ENCODE measurements at regions not wholly inside any gene's neighbourhood (a gene's known extent, or its start where the extent isn't known, plus 50 kb on each side); places are given as distances from the start of the nearest gene placed in this dataset.

DNA sequence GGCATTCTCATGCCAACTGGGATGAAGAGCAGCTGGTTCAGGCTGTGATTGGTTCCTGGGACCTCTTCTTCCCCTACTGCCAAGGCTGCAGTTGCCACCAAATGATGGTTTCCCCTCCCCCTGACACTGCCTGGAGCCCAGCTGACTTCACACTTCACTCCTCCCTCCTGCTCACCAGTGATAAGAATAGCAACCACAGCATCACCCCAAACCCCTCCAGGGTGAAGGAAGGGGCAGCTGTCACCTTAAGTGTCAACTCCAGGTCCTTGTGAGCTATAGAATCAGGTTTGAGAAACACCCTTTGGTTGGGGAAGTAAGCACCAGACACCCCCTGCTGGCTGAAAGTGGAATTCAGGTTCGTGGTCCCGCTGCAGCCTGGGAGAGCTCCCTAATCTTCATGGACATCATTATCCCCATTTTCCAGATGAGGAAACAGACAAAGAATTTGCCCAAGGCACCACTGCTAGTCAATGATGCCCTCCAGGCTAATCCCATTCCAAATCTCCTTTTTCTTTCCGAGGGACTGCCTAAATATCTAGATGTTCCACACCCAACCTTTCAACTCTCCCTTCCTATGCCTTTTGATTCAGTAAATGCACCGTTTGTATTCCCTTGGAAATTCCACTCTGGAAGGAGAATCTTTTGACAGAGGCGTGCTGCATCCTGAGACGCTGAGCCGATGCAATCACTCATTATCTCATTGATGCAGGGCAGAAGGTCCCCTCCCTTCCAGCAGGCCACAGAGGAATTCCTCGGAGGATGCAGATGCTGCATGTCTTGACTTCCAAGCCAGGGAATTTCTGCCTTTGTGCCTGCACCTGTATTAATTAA lies 50.6 kb upstream of the UQCRFS1 start:
- Mint-ChIP-seq H3K27me3 (peaks cover 9 to 10% of the 10 kb centered on the region in 2 donors), H3K27ac (peak overlapping the region in 1 of 2 donors; percentile 47), H3K9me3 (no peaks in the 10 kb centered on the region), H3K4me1 (ENCODE audit: low read depth in 2 of 2) (peaks cover 9 to 18% of the 10 kb centered on the region in 2 donors), H3K4me3 (peak overlapping the region; percentile 42), H3K36me3 (no peaks in the 10 kb centered on the region)
- ATAC-seq (peak; percentile 53 to 75), DNase-seq (ENCODE audit: low spot score) (peak; percentile 66)

DNA sequence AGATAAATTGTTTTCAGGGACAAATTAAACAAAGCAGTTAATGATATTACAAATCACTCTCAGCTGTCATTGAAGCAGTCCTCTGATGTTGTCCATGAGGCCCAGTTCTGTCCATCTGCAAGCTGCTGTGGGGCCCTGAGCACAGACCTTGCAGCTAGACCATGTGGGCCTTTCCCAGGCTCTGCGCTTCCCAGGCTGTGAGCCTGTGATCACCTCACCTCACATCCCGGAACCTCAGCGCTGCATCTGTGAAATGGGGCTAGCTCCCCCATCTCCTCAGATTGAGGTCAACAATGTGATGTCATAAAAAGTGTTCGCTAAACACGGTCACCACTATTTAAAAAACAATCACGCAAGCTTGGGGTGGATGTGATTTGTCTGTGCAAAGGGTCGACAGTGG lies 51.9 kb upstream of the UQCRFS1 start:
- no peaks in the 10 kb centered on the region for H3K9me3 Mint-ChIP-seq
- no peak overlapping the region for H3K27ac Mint-ChIP-seq
- H3K4me1 Mint-ChIP-seq (ENCODE audit: low read depth in 2 of 2), result peaks cover 9 to 11% of the 10 kb centered on the region in 2 donors
- peaks cover 10 to 14% of the 10 kb centered on the region in 2 donors for H3K27me3 Mint-ChIP-seq
- ATAC-seq (no peak), DNase-seq (ENCODE audit: low spot score) (no peak)
- H3K4me3 Mint-ChIP-seq, result no peak overlapping the region
- H3K36me3 Mint-ChIP-seq, result no peaks in the 10 kb centered on the region

DNA sequence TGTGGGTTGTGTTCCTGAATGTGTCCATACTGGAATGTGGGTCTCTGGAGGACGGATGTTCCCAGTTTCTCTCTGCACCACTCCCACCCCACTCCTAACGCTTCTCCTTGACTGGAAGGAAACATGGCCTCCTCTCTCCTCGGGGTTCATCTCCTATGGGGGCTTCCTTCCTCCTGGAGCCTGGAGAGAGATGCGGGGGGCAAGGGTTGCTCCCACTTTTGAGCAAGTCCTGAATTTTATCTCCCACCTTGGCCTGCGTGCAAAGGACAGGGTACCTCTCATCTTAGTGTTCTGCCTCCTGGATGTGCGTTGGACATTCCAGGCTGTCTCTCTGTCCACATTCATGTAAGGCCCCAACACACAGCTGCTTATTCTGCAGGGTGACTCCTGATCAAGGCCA lies 52.5 kb upstream of the UQCRFS1 start:
- Mint-ChIP-seq H3K36me3 (no peaks in the 10 kb centered on the region), H3K4me1 (ENCODE audit: low read depth in 2 of 2) (peaks cover 9 to 11% of the 10 kb centered on the region in 2 donors), H3K4me3 (no peak overlapping the region), H3K9me3 (no peaks in the 10 kb centered on the region), H3K27me3 (peaks cover 10 to 15% of the 10 kb centered on the region in 2 donors), H3K27ac (no peak overlapping the region)
- DNase-seq (ENCODE audit: low spot score) (no peak), ATAC-seq (no peak)

DNA sequence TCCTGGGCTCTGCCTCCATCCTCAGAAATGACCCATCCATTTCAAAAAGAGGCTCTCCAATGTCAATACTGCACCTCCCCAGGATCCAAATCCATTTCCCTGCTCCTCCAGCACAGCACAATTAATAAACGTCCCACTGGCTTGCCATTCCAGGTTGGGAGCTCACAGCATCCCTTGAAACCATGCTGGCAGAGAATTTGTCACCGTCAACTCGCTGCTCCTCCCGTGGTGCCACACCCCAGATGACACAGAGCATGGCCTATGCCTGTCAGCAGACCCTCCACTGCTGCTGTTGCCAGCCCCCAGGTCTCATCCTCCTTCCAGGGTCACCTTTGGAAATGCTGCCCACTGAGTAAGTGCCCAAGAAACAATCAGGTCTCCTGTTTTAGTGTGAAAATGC lies 53.0 kb upstream of the UQCRFS1 start:
- Mint-ChIP-seq H3K4me3 (no peak overlapping the region), H3K27ac (peak overlapping the region in 1 of 2 donors; percentile 43), H3K27me3 (peaks cover 10 to 15% of the 10 kb centered on the region in 2 donors), H3K9me3 (no peaks in the 10 kb centered on the region), H3K36me3 (no peaks in the 10 kb centered on the region), H3K4me1 (ENCODE audit: low read depth in 2 of 2) (peaks cover 9 to 11% of the 10 kb centered on the region in 2 donors)
- no peak for DNase-seq (ENCODE audit: low spot score)
- no peak for ATAC-seq

DNA sequence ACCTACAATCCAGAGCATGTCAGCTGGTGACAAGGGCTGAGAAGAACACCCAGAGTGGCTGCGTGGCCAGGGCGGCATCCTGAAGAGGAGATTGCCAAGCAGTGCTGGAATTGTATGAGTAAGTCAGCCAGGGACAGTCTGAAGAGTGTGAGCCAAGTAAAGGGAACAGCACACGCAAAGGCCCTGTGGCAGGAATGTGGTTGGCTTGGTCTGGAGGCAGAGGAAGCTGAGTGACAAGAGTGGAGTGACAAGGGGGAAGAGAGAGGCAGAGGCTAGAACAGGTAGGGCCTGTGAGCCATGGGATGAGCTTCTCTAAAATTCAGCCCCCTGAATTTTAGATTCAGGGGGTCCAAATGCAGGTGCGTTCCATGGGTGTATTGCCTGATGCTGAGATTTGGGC lies 53.7 kb upstream of the UQCRFS1 start:
- no peaks in the 10 kb centered on the region for H3K9me3 Mint-ChIP-seq
- ATAC-seq (no peak), DNase-seq (ENCODE audit: low spot score) (no peak)
- no peak overlapping the region for H3K4me3 Mint-ChIP-seq
- H3K36me3 Mint-ChIP-seq, result no peaks in the 10 kb centered on the region
- H3K4me1 Mint-ChIP-seq (ENCODE audit: low read depth in 2 of 2), result peaks cover 9 to 11% of the 10 kb centered on the region in 2 donors
- H3K27me3 Mint-ChIP-seq, result peaks cover 10 to 18% of the 10 kb centered on the region in 2 donors
- H3K27ac Mint-ChIP-seq, result no peak overlapping the region

DNA sequence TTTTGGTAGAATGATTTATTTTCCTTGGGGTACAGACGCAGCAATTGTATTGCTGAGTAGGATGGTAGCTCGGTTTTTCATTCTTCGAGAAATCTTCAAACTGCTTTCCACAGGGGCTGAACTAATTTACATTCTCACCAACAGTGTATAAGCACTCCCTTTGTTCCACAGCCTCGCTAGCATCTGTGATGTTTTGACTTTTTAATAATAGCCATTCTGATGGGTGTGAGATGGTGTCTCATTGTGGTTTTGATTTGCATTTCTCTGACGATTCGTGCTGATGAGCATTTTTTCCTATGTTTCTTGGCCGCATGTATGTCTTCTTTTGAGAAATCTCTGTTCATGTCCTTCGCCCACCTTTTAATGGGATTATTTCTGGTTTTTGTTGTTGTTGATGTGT lies 54.8 kb upstream of the UQCRFS1 start:
- Mint-ChIP-seq H3K36me3 (no peaks in the 10 kb centered on the region), H3K4me3 (no peak overlapping the region), H3K27me3 (peaks cover 10 to 18% of the 10 kb centered on the region in 2 donors), H3K27ac (no peak overlapping the region), H3K4me1 (ENCODE audit: low read depth in 2 of 2) (peaks cover 9 to 11% of the 10 kb centered on the region in 2 donors), H3K9me3 (no peaks in the 10 kb centered on the region)
- DNase-seq (ENCODE audit: low spot score) (no peak), ATAC-seq (no peak)

DNA sequence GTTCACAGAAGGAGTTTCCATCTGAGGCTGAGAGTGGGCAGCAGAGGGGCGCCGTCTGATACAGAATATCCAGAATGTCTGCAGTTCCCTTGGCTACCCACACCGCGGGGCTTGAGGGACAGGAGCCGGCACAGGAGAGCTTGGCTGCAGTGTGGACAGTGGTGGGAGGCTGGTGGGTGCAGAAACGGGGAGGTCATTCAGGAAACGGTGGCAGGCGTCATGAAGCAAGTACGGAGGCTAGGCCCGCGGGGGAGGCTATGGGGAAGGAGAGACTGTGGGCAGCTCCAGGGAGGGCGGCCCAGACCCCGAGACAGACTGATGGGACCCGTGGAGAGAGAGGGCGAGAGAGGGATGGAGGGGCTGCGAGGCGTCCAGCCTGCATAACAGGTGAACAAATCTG lies 55.2 kb upstream of the UQCRFS1 start:
- H3K27ac Mint-ChIP-seq, result no peak overlapping the region
- H3K4me3 Mint-ChIP-seq, result no peak overlapping the region
- no peaks in the 10 kb centered on the region for H3K9me3 Mint-ChIP-seq
- peaks cover 10 to 20% of the 10 kb centered on the region in 2 donors for H3K27me3 Mint-ChIP-seq
- DNase-seq (ENCODE audit: low spot score) (no peak), ATAC-seq (no peak)
- H3K36me3 Mint-ChIP-seq, result no peaks in the 10 kb centered on the region
- H3K4me1 Mint-ChIP-seq (ENCODE audit: low read depth in 2 of 2), result peaks cover 9 to 10% of the 10 kb centered on the region in 2 donors

DNA sequence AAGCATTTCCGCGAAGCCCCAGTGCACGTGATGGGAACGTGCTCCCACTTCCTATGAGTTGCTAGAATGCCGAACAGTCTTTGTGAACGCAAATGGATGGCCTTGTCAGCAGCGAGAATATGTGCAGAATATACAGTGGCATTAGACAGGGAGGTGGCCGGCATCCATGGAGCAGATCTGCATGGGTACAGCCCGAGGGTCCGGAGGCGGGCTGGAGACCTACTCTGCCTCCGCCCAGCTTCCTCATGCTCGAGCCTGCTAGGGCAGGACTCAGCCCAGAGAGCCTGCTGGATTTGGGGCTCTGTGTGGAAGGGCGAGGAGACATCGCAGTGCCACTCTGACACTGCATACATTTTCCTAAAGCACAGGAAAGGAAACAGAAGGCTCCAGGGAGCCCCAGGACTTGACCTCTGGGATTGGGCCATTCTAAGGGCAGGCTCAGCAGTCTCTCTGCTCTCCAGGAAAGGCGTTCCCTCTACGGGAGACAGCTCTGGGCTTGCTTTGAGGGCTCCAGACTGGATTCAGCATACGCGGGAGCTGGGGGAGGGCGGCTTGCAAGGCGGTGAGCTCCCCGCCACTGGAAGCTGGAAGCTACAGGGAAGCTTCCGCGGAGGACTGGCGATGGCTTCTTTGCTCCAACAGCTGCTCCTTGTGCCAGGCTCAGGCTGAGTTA lies 55.9 kb upstream of the UQCRFS1 start:
- ATAC-seq (peak in 1 of 2 donors; percentile 45), DNase-seq (ENCODE audit: low spot score) (no peak)
- Mint-ChIP-seq H3K9me3 (no peaks in the 10 kb centered on the region), H3K4me3 (no peak overlapping the region), H3K27me3 (peaks cover 10 to 22% of the 10 kb centered on the region in 2 donors), H3K27ac (no peak overlapping the region), H3K36me3 (no peaks in the 10 kb centered on the region), H3K4me1 (ENCODE audit: low read depth in 2 of 2) (peaks cover 1 to 3% of the 10 kb centered on the region in 2 donors)

DNA sequence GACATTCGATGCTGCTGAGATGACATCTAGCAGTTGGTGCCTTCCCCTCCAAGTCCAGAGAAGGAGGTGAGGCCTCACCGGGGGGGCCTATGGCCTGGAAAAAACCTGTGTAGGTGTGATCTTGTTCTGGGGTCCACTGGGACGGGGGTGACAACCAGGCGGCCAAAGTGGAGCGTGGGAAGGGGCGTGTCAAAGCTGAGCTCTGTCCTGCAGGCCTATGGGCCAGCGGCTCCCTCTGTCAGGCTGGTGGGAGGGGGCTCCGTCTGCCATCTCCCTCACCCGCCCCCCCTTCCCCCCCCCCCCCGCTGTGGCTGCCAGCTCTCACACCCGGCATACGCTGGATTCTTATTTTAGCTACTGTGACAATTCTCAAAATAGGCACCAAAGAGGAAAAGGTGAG lies 56.7 kb upstream of the UQCRFS1 start:
- Mint-ChIP-seq H3K4me3 (no peak overlapping the region), H3K27ac (no peak overlapping the region), H3K9me3 (no peaks in the 10 kb centered on the region), H3K27me3 (peaks cover 10 to 22% of the 10 kb centered on the region in 2 donors), H3K36me3 (no peaks in the 10 kb centered on the region), H3K4me1 (ENCODE audit: low read depth in 2 of 2) (no peaks in the 10 kb centered on the region)
- no peak for ATAC-seq
- DNase-seq (ENCODE audit: low spot score), result no peak

DNA sequence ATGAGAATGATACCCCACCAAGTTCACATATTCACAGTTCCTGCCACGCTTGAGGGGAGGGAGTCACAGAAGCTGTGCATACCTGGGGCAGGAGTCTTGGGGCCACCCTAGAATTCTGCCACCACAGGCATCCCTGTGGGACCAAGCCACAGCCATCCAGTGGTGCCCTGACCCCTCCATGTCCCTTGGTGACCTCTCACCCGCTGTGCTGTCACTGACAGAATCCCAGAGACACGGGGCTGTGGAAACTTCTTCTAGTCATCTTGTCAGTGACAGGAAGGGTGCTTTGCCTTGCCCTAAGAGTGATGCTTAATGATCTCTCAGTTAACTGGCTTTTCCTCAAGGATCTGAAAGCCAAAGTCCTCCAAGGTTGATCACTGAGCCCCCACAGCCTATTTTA lies 58.4 kb upstream of the UQCRFS1 start:
- H3K4me1 Mint-ChIP-seq (ENCODE audit: low read depth in 2 of 2), result no peaks in the 10 kb centered on the region
- peak in 1 of 2 donors; percentile 32 for ATAC-seq
- no peak overlapping the region for H3K4me3 Mint-ChIP-seq
- peaks cover 10 to 21% of the 10 kb centered on the region in 2 donors for H3K27me3 Mint-ChIP-seq
- H3K9me3 Mint-ChIP-seq, result no peaks in the 10 kb centered on the region
- no peak overlapping the region for H3K27ac Mint-ChIP-seq
- H3K36me3 Mint-ChIP-seq, result no peaks in the 10 kb centered on the region
- DNase-seq (ENCODE audit: low spot score), result no peak

DNA sequence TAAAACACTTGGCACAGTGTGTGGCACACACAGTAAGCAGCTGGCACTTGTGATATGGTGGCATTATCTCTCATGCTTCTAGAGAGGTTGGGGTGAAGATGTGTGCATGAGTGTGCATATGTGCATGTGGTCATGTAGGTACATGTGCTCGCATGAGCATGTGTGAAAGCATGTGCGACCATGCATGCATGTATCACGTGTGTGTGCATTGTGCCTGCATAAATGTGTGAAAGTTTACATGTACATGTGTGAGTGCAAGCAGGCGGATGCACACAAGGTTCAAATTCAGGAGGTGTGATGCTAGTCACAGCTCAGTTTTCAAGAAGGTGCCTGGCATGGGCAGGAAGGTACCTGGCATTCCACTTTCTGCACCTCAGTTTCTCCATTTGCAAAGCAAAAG lies 59.0 kb upstream of the UQCRFS1 start:
- Mint-ChIP-seq H3K27me3 (peaks cover 10 to 19% of the 10 kb centered on the region in 2 donors), H3K27ac (no peak overlapping the region), H3K4me3 (no peak overlapping the region), H3K9me3 (no peaks in the 10 kb centered on the region), H3K36me3 (no peaks in the 10 kb centered on the region), H3K4me1 (ENCODE audit: low read depth in 2 of 2) (peaks cover 2 to 5% of the 10 kb centered on the region in 2 donors)
- DNase-seq (ENCODE audit: low spot score) (no peak), ATAC-seq (no peak)

DNA sequence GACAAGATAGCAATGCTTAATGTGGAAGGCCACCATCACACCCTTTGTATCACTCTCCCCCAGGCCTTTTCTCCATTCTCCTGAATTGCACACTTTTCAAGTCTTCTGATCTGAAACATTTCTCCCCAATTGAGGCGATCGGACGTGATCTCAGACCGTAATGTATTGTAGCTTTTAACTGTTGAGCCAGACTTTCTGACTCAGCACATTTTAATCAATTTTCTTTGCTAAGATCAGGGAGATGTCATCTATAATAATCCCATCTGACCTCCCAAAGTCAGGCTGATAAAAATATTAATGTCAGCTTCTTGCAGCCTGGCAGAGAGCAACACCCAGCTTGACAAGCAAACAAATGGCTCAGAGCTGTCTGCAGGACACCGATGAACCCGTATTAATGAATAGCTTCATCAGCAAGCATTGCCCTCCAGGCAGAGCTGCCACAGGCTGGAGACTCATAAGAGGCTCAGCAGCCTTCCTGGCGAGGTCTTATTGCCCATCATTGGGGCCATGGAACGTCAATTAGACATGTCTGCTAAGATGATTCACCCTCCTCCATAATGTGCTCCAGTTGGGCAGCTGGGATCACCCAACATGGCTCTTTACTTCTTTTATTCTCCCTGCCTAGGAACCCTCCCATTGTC lies 60.2 kb upstream of the UQCRFS1 start:
- Mint-ChIP-seq H3K27ac (no peak overlapping the region), H3K27me3 (peaks cover 1 to 16% of the 10 kb centered on the region in 2 donors), H3K4me3 (no peak overlapping the region), H3K36me3 (no peaks in the 10 kb centered on the region), H3K4me1 (ENCODE audit: low read depth in 2 of 2) (peaks cover 14 to 15% of the 10 kb centered on the region in 2 donors), H3K9me3 (no peaks in the 10 kb centered on the region)
- DNase-seq (ENCODE audit: low spot score) (no peak), ATAC-seq (no peak)

DNA sequence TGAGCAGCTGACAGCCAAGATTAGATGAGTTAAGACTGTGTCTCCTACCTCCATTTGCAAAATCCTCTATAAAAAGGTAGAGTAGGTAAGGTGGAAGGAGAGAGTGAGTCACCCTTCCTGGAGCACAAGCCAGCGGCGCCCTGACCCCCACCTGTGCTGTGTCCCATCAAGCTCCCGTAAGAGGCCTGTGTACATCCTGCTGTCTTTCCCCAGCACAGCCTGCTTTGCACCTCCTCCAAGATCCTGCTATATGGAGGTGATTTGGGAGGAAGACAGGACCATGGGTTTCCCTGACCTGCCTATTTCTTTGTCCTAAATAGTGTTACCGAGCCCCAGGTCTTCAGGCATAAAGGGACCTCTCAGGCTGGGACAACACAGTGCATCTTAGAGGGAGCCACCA lies 62.3 kb upstream of the UQCRFS1 start:
- Mint-ChIP-seq H3K27me3 (peaks cover 1 to 15% of the 10 kb centered on the region in 2 donors), H3K4me3 (no peak overlapping the region), H3K27ac (no peak overlapping the region), H3K4me1 (ENCODE audit: low read depth in 2 of 2) (peaks cover 14 to 15% of the 10 kb centered on the region in 2 donors), H3K9me3 (no peaks in the 10 kb centered on the region), H3K36me3 (no peaks in the 10 kb centered on the region)
- DNase-seq (ENCODE audit: low spot score) (no peak), ATAC-seq (no peak)

DNA sequence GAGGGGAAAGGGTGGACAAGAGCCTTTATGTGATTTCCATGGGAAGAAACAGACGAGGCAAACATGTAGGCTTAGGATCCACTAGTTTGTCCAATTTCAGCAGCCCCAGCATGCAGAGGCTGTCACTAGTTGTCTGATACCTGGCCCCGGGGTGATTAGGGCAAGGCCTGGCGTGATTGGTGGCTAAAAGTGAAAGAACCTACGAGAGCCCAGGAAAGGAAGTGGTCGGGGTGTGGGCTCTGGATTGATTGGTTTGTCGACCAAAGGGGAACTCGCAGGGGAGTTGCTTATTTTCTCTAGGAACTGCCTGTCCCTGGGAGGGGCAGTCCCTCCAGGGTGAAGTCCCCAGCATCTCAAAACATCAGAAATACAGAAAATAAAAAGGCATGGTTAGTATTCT lies 64.2 kb upstream of the UQCRFS1 start:
- DNase-seq (ENCODE audit: low spot score) (peak; percentile 73), ATAC-seq (peak; percentile 92 to 95)
- H3K9me3 Mint-ChIP-seq, result no peaks in the 10 kb centered on the region
- H3K36me3 Mint-ChIP-seq, result peaks cover 5% of the 10 kb centered on the region
- H3K27me3 Mint-ChIP-seq, result peaks cover 13 to 20% of the 10 kb centered on the region in 2 donors
- peak overlapping the region in 1 of 2 donors; percentile 56 for H3K27ac Mint-ChIP-seq
- H3K4me1 Mint-ChIP-seq (ENCODE audit: low read depth in 2 of 2), result peaks cover 14 to 15% of the 10 kb centered on the region in 2 donors
- peak overlapping the region; percentile 72 for H3K4me3 Mint-ChIP-seq
